Brain pericyte (primary cell): ENCODE measurements at regions not wholly inside any gene's neighbourhood (a gene's known extent, or its start where the extent isn't known, plus 50 kb on each side); places are given as distances from the start of the nearest gene placed in this dataset.

Source experiments
- DNase-seq: peaks from one replicate; pipeline ENCODE4 v3.0.0-alpha.2; 2012; ENCODE audit warnings: low read depth, low spot score

- DNase-seq = no peak
Observed at GRCh38 chr2:100627330-100628300, 64.8 kb downstream of the PDCL3 start.

- no peak for DNase-seq
Observed at GRCh38 chr2:100628506-100628905, 65.7 kb downstream of the PDCL3 start.

GRCh38 chr2:100629309-100629708, 66.5 kb downstream of the PDCL3 start:
- no peak for DNase-seq

GRCh38 chr2:100630473-100630977, 67.7 kb downstream of the PDCL3 start:
- DNase-seq = no peak

- DNase-seq = no peak
Observed at GRCh38 chr2:100632037-100632436, 69.2 kb downstream of the PDCL3 start.

GRCh38 chr2:100632759-100633158, 70.0 kb downstream of the PDCL3 start:
- DNase-seq = no peak

GRCh38 chr2:100639588-100640390, 77.0 kb downstream of the PDCL3 start:
- no peak for DNase-seq

- DNase-seq = no peak
Observed at GRCh38 chr2:100640431-100641124, 77.8 kb downstream of the PDCL3 start.

GRCh38 chr2:100641125-100641435, 78.3 kb downstream of the PDCL3 start:
- DNase-seq = no peak

GRCh38 chr2:100642425-100642824, 79.6 kb downstream of the PDCL3 start:
- no peak for DNase-seq

GRCh38 chr2:100643467-100643866, 80.7 kb downstream of the PDCL3 start:
- no peak for DNase-seq

GRCh38 chr2:100643906-100644501, 81.2 kb downstream of the PDCL3 start:
- DNase-seq = no peak

GRCh38 chr2:100645695-100646429, 83.1 kb downstream of the PDCL3 start:
- no peak for DNase-seq

- no peak for DNase-seq
Observed at GRCh38 chr2:100647709-100648108, 84.9 kb downstream of the PDCL3 start.

GRCh38 chr2:100650151-100650550, 87.4 kb downstream of the PDCL3 start:
- DNase-seq = no peak

- DNase-seq = no peak
Observed at GRCh38 chr2:100653449-100654035, 90.7 kb downstream of the PDCL3 start.

GRCh38 chr2:100654611-100655010, 91.8 kb downstream of the PDCL3 start:
- DNase-seq = no peak

GRCh38 chr2:100655446-100655845, 92.7 kb downstream of the PDCL3 start:
- no peak for DNase-seq

GRCh38 chr2:100655936-100656534, 93.2 kb downstream of the PDCL3 start:
- no peak for DNase-seq

- no peak for DNase-seq
Observed at GRCh38 chr2:100658017-100658416, 95.2 kb downstream of the PDCL3 start.
